IMR-90 (cell line): ENCODE measurements at regions not wholly inside any gene's neighbourhood (a gene's known extent, or its start where the extent isn't known, plus 50 kb on each side); places are given as distances from the start of the nearest gene placed in this dataset.
"Not testable (repeated sequence)": the region's sequence is repeated elsewhere in the genome, so short reads cannot be mapped to it uniquely, and the experiment has no call there.

Experiments used
- ATAC-seq: fragments of 200-7000 bp; cut with Tn5 transposase; 2 replicates; pipeline ENCODE4 v1.9.1; 2020; ENCODE audit warnings: low read depth, mild to moderate bottlenecking, moderate library complexity
- BruUV-seq: library from RNA; stranded (reverse); fragments of 400-500 nt; replicated peaks from 2 replicates; lab custom pipeline; 2021; lab: Mats Ljungman, UMichigan
- CTCF ChIA-PET: fragments of 300-600 bp; formaldehyde crosslinking; extraction: SDS; loops from one replicate; lab custom pipeline; 2021; ENCODE audit warnings: antibody characterized with exemption; lab: Yijun Ruan, JAX
- POLR2A ChIA-PET: fragments of 300-600 bp; sonication (Branson Sonifier 250); formaldehyde crosslinking; loops from one replicate; lab custom pipeline; 2022; ENCODE audit warnings: antibody characterized with exemption; ENCODE audit not compliant: unreplicated experiment; lab: Charles Lee
- DNase-seq: peaks from one replicate; pipeline ENCODE4 v3.0.0; 2013
- H2AFZ ChIP-seq: replicated peaks from 2 replicates; pipeline ENCODE3; 2013; ENCODE audit warnings: low read length, mild to moderate bottlenecking; ENCODE audit not compliant: poor library complexity
- H2AK5ac ChIP-seq: 2 replicates; pipeline ENCODE4 v1.6.1; 2013; ENCODE audit warnings: low read depth, low read length, inconsistent platforms
- H2AK9ac ChIP-seq: replicated peaks from 2 replicates; pipeline ENCODE3; 2013; ENCODE audit warnings: mild to moderate bottlenecking, low read depth, low read length, moderate library complexity; ENCODE audit not compliant: poor library complexity
- H2BK120ac ChIP-seq: 2 replicates; pipeline ENCODE4 v1.6.1; 2013; ENCODE audit warnings: low read depth, low read length, inconsistent platforms
- H2BK15ac ChIP-seq: 3 replicates; pipeline ENCODE4 v1.6.1; 2013; ENCODE audit warnings: low read depth, low read length, inconsistent platforms
- H2BK20ac ChIP-seq: 2 replicates; pipeline ENCODE4 v1.6.1; 2013; ENCODE audit warnings: low read depth, mild to moderate bottlenecking, inconsistent platforms, low read length, moderate library complexity
- H2BK5ac ChIP-seq: 2 replicates; pipeline ENCODE4 v1.6.1; 2013; ENCODE audit warnings: mild to moderate bottlenecking, low read depth, low read length, inconsistent platforms; ENCODE audit not compliant: poor library complexity, severe bottlenecking
- H3K14ac ChIP-seq: replicated peaks from 2 replicates; pipeline ENCODE4 v1.6.1; 2013; ENCODE audit warnings: low read depth, low read length, inconsistent platforms
- H3K18ac ChIP-seq: 2 replicates; pipeline ENCODE4 v1.6.1; 2013; ENCODE audit warnings: low read depth, low read length, control low read depth
- H3K23ac ChIP-seq: 2 replicates; pipeline ENCODE4 v1.6.1; 2013; ENCODE audit warnings: low read depth, low read length, inconsistent platforms
- H3K27ac ChIP-seq: 2 replicates; pipeline ENCODE4 v1.5.1; 2013; ENCODE audit warnings: mild to moderate bottlenecking, control low read depth, low read length; ENCODE audit not compliant: insufficient read depth
- H3K27me3 ChIP-seq: 2 replicates; pipeline ENCODE4 v1.6.1; 2013; ENCODE audit warnings: low read length; ENCODE audit not compliant: control insufficient read depth, insufficient read depth
- H3K36me3 ChIP-seq: 2 replicates; pipeline ENCODE4 v1.6.1; 2013; ENCODE audit warnings: low read length, mixed read lengths; ENCODE audit not compliant: control insufficient read depth, insufficient read depth
- H3K4ac ChIP-seq: 2 replicates; pipeline ENCODE4 v1.6.1; 2013; ENCODE audit warnings: low read depth, low read length, inconsistent platforms
- H3K4me1 ChIP-seq: 2 replicates; pipeline ENCODE4 v1.6.1; 2013; ENCODE audit warnings: low read length, mixed read lengths; ENCODE audit not compliant: control insufficient read depth, insufficient read depth
- H3K4me2 ChIP-seq: 2 replicates; pipeline ENCODE4 v1.6.1; 2013; ENCODE audit warnings: low read depth, mild to moderate bottlenecking, control low read depth, low read length, moderate library complexity
- H3K4me3 ChIP-seq: 2 replicates; pipeline ENCODE4 v1.5.1; 2013; ENCODE audit warnings: low read depth, mild to moderate bottlenecking, control low read depth, low read length, moderate library complexity; ENCODE audit not compliant: insufficient read depth
- H3K56ac ChIP-seq: 2 replicates; pipeline ENCODE4 v1.6.1; 2013; ENCODE audit warnings: low read length, inconsistent platforms; ENCODE audit not compliant: insufficient read depth; ENCODE audit errors: extremely low read depth
- H3K79me1 ChIP-seq, 2 experiments: 2 replicates each; pipeline ENCODE4 v1.6.1; 2013; ENCODE audit warnings: low read length in 2 of 2, inconsistent platforms in 1 of 2, low read depth in 1 of 2
- H3K9ac ChIP-seq: 2 replicates; pipeline ENCODE4 v1.6.1; 2013; ENCODE audit warnings: low read depth, low read length, control low read depth
- H3K9me1 ChIP-seq: 2 replicates; pipeline ENCODE4 v1.6.1; 2013; ENCODE audit warnings: low read length, inconsistent platforms; ENCODE audit not compliant: insufficient read depth
- H3K9me3 ChIP-seq: 2 replicates; pipeline ENCODE4 v1.6.1; 2013; ENCODE audit warnings: low read length; ENCODE audit not compliant: control insufficient read depth, insufficient read depth
- H4K20me1 ChIP-seq: 2 replicates; pipeline ENCODE4 v1.6.1; 2013; ENCODE audit warnings: low read length, inconsistent platforms; ENCODE audit not compliant: insufficient read depth
- H4K5ac ChIP-seq: 2 replicates; pipeline ENCODE4 v1.6.1; 2013; ENCODE audit warnings: mild to moderate bottlenecking, low read depth, low read length, control low read depth
- H4K8ac ChIP-seq, 2 experiments: 2 replicates each; pipeline ENCODE4 v1.6.1; 2013; ENCODE audit warnings: low read depth in 2 of 2, low read length in 2 of 2, control low read depth in 1 of 2, inconsistent platforms in 1 of 2
- H4K91ac ChIP-seq: 2 replicates; pipeline ENCODE4 v1.6.1; 2013; ENCODE audit warnings: low read depth, low read length, inconsistent platforms; ENCODE audit not compliant: insufficient read depth
- WGBS, 2 experiments: methylation state at CpG; one replicate each; pipeline versions ENCODE4 v1.1.5 to v1.1.7; 2013; ENCODE audit warnings: missing lambda C conversion rate in 2 of 2; ENCODE audit not compliant: insufficient read length in 1 of 2; ENCODE audit errors: extremely low coverage in 2 of 2; 5-methylcytosine and 5-hydroxymethylcytosine counted together
- dilution Hi-C: fragments of 300-500 bp; cut with HindIII; formaldehyde crosslinking; loops from one replicate; pipeline ENCODE4 v1.14.3; 2018; ENCODE audit warnings: low sequenced_read_pairs; ENCODE audit not compliant: unreplicated experiment
- in situ Hi-C: fragments of 300-500 bp; cut with MboI; formaldehyde crosslinking; loops from 3 replicates; pipeline ENCODE4 v1.14.3; 2019; ENCODE audit warnings: low sequenced_read_pairs, inconsistent platforms, mixed read lengths
- intact Hi-C: fragments of 100-400 bp; cut with micrococcal nuclease; formaldehyde crosslinking; loops from 2 replicates; pipeline ENCODE4 v1.10.0; 2022

DNA sequence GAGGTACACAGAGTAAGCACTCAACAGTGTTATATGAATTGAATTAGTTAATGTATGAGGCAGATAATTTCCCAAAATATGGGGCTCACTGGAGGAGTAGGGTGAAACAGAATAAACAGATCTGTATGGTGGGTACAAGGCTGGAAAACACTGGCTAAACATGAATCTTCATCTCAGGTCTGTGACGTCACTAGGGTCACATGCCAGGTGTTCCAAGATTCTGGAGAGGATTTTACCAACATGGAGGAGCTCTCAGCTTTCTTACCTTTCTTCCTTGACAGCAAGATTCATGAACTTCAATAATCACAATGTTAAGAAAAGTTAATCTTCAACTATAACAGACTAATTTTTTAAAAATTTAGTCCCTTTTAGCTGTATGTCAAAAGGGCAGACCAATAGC, 385.3 kb upstream of the EYS start:
- H2AK9ac ChIP-seq, ATAC-seq, BruUV-seq, dilution Hi-C loops, H3K56ac ChIP-seq, H3K4me3 ChIP-seq, H3K9me1 ChIP-seq, H2BK15ac ChIP-seq, H4K8ac ChIP-seq, DNase-seq, H3K36me3 ChIP-seq, H2AK5ac ChIP-seq, in situ Hi-C loops, H2BK120ac ChIP-seq, CTCF ChIA-PET, H3K4ac ChIP-seq, H3K4me2 ChIP-seq, H3K23ac ChIP-seq, intact Hi-C loops, H2BK5ac ChIP-seq, H4K20me1 ChIP-seq, H3K27ac ChIP-seq, H3K18ac ChIP-seq, H4K5ac ChIP-seq, H3K9me3 ChIP-seq, H3K79me1 ChIP-seq, H4K91ac ChIP-seq, H3K9ac ChIP-seq, POLR2A ChIA-PET, H3K27me3 ChIP-seq, H2AFZ ChIP-seq, H3K4me1 ChIP-seq, H3K14ac ChIP-seq, H2BK20ac ChIP-seq: not testable (repeated sequence)
- WGBS, 2 experiments = no CpG with 5 or more reads among the region's 1 CpG
